ENCODE measurements at regions not wholly inside any gene's neighbourhood (a gene's known extent, or its start where the extent isn't known, plus 50 kb on each side); places are given as distances from the start of the nearest gene placed in this dataset.
"Not testable (repeated sequence)": the region's sequence is repeated elsewhere in the genome, so short reads cannot be mapped to it uniquely, and the experiment has no call there.

- Mint-ChIP-seq H3K9me3 (no peaks in the 10 kb centered on the region), H3K4me3 (no peak overlapping the region), H3K36me3 (no peaks in the 10 kb centered on the region), H3K4me1 (peaks cover 6% of the 10 kb centered on the region), H3K27me3 (peaks cover 6% of the 10 kb centered on the region), H3K27ac (no peak overlapping the region)
- ATAC-seq (ENCODE audit: low read depth) (no peak), DNase-seq (peak; percentile 15)
- POLR2A ChIA-PET = interaction anchor here (0.6 kb wide), 1 partner anchor 43 kb away, joined by 3 read pairs; no protein-coding TSS in a partner anchor
These were observed 138.4 kb upstream of the IER5L start for GRCh38 chr9:129316281-129317030.

GRCh38 chr9:129313331-129313955, 135.4 kb upstream of the IER5L start:
- Mint-ChIP-seq H3K9me3 (no peaks in the 10 kb centered on the region), H3K4me3 (no peak overlapping the region), H3K4me1 (no peaks in the 10 kb centered on the region), H3K36me3 (no peaks in the 10 kb centered on the region), H3K27me3 (peaks cover 6% of the 10 kb centered on the region), H3K27ac (no peak overlapping the region)
- POLR2A ChIA-PET = no interaction called here
- ATAC-seq (ENCODE audit: low read depth) = no peak
- peak; percentile 19 for DNase-seq

DNA sequence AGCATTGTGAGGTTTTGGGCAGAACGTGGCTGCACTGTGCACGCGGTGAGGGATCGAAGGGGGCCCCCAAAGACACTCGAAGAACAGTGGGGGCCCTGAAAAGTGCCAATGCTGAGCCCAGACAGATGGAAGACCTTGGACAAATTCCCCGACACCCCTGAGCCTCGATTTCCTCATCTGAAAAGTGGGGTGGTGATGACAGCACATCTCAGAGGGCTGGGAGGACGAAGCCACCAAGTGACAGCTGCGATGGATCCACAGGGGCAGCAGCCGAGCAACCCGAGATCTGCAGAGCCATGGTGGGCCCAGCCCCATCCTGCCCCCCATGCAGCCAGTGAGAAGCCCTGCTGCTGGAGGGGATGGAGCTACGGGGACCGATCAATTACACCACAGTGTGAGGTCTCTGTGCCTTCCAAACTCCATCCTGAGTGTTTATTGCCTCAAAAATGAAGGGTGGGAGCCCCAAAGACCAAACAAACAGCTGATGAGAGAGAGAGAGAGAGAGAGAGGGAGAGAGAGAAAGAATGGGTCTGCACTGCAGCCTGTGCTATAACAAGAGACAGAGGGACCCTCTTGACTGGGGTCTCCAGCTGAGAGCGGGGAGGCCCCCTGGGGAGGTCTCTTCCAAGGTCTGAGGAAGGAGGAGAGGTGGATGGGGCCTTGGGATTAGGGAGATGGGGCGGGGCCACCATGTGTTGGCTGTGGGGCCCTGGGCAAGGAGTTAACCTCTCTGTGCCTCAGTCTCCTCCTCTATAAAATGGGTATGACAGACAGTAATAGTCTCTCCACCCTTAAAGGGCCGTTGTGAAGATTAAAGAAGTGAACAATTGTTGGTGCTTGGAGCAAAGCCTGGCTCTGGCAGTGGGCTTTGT, 134.4 kb upstream of the IER5L start:
- Mint-ChIP-seq H3K4me1 (peaks cover under 1% of the 10 kb centered on the region), H3K27ac (no peak overlapping the region), H3K27me3 (peaks cover 6% of the 10 kb centered on the region), H3K36me3 (no peaks in the 10 kb centered on the region), H3K4me3 (no peak overlapping the region), H3K9me3 (no peaks in the 10 kb centered on the region)
- DNase-seq (peak; percentile 12), ATAC-seq (ENCODE audit: low read depth) (no peak)
- POLR2A ChIA-PET = no interaction called here

GRCh38 chr9:129311643-129312042, 133.6 kb upstream of the IER5L start:
- Mint-ChIP-seq H3K9me3 (no peaks in the 10 kb centered on the region), H3K4me1 (peaks cover 6% of the 10 kb centered on the region), H3K27ac (no peak overlapping the region), H3K4me3 (no peak overlapping the region), H3K36me3 (no peaks in the 10 kb centered on the region), H3K27me3 (peaks cover 5% of the 10 kb centered on the region)
- no peak for DNase-seq
- POLR2A ChIA-PET = no interaction called here
- no peak for ATAC-seq (ENCODE audit: low read depth)

- Mint-ChIP-seq H3K4me3 (no peak overlapping the region), H3K27ac (no peak overlapping the region), H3K27me3 (no peaks in the 10 kb centered on the region), H3K9me3 (no peaks in the 10 kb centered on the region), H3K36me3 (no peaks in the 10 kb centered on the region), H3K4me1 (peaks cover 6% of the 10 kb centered on the region)
- ATAC-seq (ENCODE audit: low read depth) (no peak), DNase-seq (no peak)
- POLR2A ChIA-PET = interaction anchor here (0.8 kb wide), 1 partner anchor 9 kb away, joined by 4 read pairs; no protein-coding TSS in a partner anchor
These were observed 132.7 kb upstream of the IER5L start for GRCh38 chr9:129310666-129311350.

DNA sequence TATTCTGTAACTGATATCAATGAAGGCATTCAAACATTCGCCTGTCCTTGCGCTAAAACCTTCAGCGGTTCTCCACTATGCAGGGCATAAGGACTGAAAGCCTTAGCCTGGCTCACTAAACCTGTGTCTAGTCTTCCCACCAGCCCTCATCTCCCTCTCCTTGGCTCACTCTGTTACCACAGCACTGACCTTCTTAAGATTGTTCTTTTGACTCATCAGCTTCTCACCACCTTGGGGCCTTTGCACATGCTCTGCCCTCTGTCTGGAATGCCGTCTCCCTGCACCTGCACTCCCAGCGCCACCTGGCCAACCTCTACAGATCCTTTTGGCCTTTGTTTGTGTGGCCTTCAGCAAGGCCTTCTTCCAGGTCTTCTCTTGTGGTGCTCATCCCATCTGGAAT, 131.8 kb upstream of the IER5L start:
- peaks cover 6% of the 10 kb centered on the region for H3K4me1 Mint-ChIP-seq
- POLR2A ChIA-PET = interaction anchor here (0.8 kb wide), 1 partner anchor 10 kb away, joined by 4 read pairs; no protein-coding TSS in a partner anchor
- ATAC-seq (ENCODE audit: low read depth) = no peak
- peak; percentile 5 for DNase-seq
- H3K36me3 Mint-ChIP-seq = no peaks in the 10 kb centered on the region
- no peak overlapping the region for H3K27ac Mint-ChIP-seq
- no peaks in the 10 kb centered on the region for H3K27me3 Mint-ChIP-seq
- no peaks in the 10 kb centered on the region for H3K9me3 Mint-ChIP-seq
- H3K4me3 Mint-ChIP-seq = no peak overlapping the region

DNA sequence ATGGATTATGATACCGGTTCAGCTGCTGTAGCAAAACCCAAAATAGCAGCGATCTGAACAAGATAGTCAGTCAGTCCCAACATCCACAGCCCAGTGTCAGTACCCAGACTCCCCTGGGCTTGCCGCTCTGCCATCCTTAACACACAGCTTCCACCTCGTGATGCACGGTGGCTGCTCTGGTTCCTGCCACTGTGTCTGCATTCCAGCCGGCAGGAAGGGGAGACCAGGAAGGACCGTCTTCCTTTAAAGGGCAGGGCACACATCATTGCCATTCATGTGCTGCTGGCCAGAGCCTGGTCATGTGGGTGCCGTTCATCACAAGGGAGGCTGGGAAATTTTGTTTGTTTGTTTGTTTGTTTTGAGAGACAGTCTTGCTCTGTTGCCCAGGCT, 131.0 kb upstream of the IER5L start:
- POLR2A ChIA-PET = no interaction called here
- ATAC-seq (ENCODE audit: low read depth) (no peak), DNase-seq (peak; percentile 15)
- Mint-ChIP-seq H3K9me3 (no peaks in the 10 kb centered on the region), H3K36me3 (no peaks in the 10 kb centered on the region), H3K4me1 (peaks cover 6% of the 10 kb centered on the region), H3K27me3 (no peaks in the 10 kb centered on the region), H3K4me3 (no peak overlapping the region), H3K27ac (no peak overlapping the region)

GRCh38 chr9:129307227-129307970, 129.3 kb upstream of the IER5L start:
- ATAC-seq (ENCODE audit: low read depth) = peak; percentile 30
- Mint-ChIP-seq H3K27ac (no peak overlapping the region), H3K36me3 (peaks cover under 1% of the 10 kb centered on the region), H3K4me3 (no peak overlapping the region), H3K9me3 (peaks cover under 1% of the 10 kb centered on the region), H3K27me3 (no peaks in the 10 kb centered on the region), H3K4me1 (peaks cover 6% of the 10 kb centered on the region)
- DNase-seq = peak; percentile 9
- POLR2A ChIA-PET = interaction anchor here (0.6 to 1.3 kb wide), 3 partner anchors 14 to 129 kb away, joined by 4 to 5 read pairs (median 4); partner anchors contain the start of gene IER5L

DNA sequence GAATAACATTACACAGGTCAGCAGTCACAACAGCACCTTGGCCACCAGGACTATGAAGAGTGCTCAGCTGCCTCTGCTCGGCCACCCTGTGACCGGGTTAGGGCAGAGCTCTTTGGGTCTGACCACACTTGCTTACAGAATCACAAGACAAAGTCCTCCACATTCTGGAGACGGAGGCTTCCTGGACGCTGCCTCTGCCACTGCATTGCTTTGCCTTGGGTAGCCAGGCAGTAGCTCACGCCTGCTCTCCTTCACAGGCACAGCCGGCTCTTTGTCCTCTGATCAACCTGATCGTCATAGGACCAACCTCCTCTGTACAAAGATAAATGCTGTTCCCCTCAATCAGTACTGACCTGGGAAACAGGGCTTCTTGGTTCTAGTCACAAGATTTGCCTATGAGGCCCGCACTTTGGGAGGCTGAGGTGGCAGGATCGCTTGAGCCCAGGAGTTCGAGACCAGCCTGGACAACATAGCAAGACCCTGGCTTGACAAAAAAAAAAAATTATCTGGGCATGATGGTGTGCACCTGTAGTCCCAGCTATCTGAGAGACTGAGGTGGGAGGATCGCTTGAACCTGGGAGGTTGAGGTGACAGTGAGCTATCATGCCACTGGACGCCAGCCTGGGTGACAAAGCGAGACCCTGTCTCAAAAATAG, 128.4 kb upstream of the IER5L start:
- Mint-ChIP-seq H3K36me3 (peaks cover 3% of the 10 kb centered on the region), H3K9me3 (peaks cover 3% of the 10 kb centered on the region), H3K27ac (no peak overlapping the region), H3K4me3 (no peak overlapping the region), H3K4me1 (peaks cover 6% of the 10 kb centered on the region), H3K27me3 (no peaks in the 10 kb centered on the region)
- POLR2A ChIA-PET = interaction anchor here (1.0 to 1.3 kb wide), 2 partner anchors 15 to 128 kb away, joined by 4 to 5 read pairs; partner anchors contain the start of gene IER5L
- ATAC-seq (ENCODE audit: low read depth) (no peak), DNase-seq (peak; percentile 20)

- Mint-ChIP-seq H3K27ac (no peak overlapping the region), H3K36me3 (peaks cover 6% of the 10 kb centered on the region), H3K9me3 (peaks cover 9% of the 10 kb centered on the region), H3K27me3 (peaks cover 5% of the 10 kb centered on the region), H3K4me3 (no peak overlapping the region), H3K4me1 (peaks cover 6% of the 10 kb centered on the region)
- ATAC-seq (ENCODE audit: low read depth) (no peak), DNase-seq (no peak)
- POLR2A ChIA-PET = no interaction called here
These were observed 127.2 kb upstream of the IER5L start for GRCh38 chr9:129305246-129305645.

GRCh38 chr9:129301941-129302340, 123.9 kb upstream of the IER5L start:
- ATAC-seq (ENCODE audit: low read depth) = no peak
- Mint-ChIP-seq H3K9me3 (peaks cover 17% of the 10 kb centered on the region), H3K36me3 (peaks cover 6% of the 10 kb centered on the region), H3K4me3 (no peak overlapping the region), H3K4me1 (no peaks in the 10 kb centered on the region), H3K27ac (no peak overlapping the region), H3K27me3 (peaks cover 15% of the 10 kb centered on the region)
- POLR2A ChIA-PET = no interaction called here
- no peak for DNase-seq

- POLR2A ChIA-PET; ATAC-seq (ENCODE audit: low read depth); H3K36me3 Mint-ChIP-seq; H3K4me1 Mint-ChIP-seq; H3K4me3 Mint-ChIP-seq; DNase-seq; H3K27ac Mint-ChIP-seq: not testable (repeated sequence)
- H3K27me3 Mint-ChIP-seq = peaks cover 19% of the 10 kb centered on the region
- H3K9me3 Mint-ChIP-seq = peaks cover 15% of the 10 kb centered on the region
These were observed 118.1 kb upstream of the IER5L start for GRCh38 chr9:129296195-129296594.
